ENCODE measurements at regions not wholly inside any gene's neighbourhood (a gene's known extent, or its start where the extent isn't known, plus 50 kb on each side); places are given as distances from the start of the nearest gene placed in this dataset.

DNA sequence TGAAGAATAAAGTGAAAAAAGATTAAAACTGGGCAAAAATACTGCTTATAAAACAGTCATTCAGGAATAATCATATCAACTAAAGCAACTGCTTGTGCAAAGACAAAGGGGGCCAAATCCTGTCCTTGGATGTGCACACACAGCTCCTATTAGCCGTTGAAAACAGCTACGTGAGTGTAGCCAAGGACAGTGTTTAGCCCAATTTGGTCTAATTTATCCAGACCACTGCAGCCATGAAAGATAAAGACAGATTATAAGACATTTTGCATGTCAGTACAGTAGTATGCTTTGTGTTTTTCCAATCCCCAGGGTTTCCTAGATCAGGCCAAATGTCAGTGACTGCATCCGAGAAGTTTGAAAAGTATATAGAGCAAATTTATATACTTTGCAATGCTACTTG, 146.3 kb upstream of the PKN2 start (continued):
- TF ChIP-seq, protein P1, sequence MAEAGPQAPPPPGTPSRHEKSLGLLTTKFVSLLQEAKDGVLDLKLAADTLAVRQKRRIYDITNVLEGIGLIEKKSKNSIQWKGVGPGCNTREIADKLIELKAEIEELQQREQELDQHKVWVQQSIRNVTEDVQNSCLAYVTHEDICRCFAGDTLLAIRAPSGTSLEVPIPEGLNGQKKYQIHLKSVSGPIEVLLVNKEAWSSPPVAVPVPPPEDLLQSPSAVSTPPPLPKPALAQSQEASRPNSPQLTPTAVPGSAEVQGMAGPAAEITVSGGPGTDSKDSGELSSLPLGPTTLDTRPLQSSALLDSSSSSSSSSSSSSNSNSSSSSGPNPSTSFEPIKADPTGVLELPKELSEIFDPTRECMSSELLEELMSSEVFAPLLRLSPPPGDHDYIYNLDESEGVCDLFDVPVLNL (IDR thresholded peaks at IDR 0.05; ENCODE audit: low read depth, low read length), result no peak
- TF ChIP-seq SIX5 (IDR thresholded peaks at IDR 0.05; ENCODE audit: low read depth, low read length, severe bottlenecking), result no peak
- no peak for TF ChIP-seq NRF1 (conservative IDR thresholded peaks at IDR 0.05; ENCODE audit: low read depth, low read length)
- no peak for TF ChIP-seq BCL11A (IDR thresholded peaks at IDR 0.05; ENCODE audit: low read depth, low read length)
- no peak for TF ChIP-seq MYB (IDR thresholded peaks at IDR 0.05; ENCODE audit: borderline replicate concordance, low read depth, low read length)
- TF ChIP-seq YBX1 (IDR thresholded peaks at IDR 0.05), result no peak
- no peak for TF ChIP-seq FOXK2 (IDR thresholded peaks at IDR 0.05)

DNA sequence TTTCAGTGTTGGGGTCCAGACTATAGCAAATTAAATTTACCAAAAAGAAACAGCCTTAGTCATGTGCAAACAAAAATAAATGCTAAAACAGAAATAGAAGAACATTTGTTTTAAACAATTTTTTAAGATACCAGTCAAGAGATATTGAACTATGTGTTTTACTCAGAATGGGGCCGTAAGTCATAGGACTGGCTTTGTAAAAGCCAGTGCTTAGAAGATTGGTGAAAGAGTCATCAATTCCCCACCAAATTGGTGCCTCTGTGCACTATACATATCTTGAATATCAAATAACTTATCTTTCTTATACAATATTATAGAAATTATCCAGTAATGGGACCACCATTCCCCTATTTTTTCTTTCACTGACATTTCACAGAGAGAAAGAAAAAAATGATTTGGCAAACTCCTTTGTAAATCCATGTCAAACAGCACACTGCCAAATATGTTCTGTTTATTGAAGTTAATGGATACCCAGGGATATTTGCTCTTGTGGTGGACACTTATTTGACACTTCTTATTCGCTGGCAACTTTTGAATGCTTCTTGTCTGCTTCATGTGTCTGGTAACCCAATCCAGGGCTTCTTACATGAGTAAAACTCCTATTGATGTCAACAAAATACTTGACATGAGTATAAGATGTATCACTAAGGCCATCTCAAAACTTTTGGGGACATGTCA, 145.7 kb upstream of the PKN2 start:
- DNase-seq (ENCODE audit: low read depth, low spot score) (no peak), ATAC-seq (no peak), FAIRE-seq (no peak)
- H4K20me1 ChIP-seq (ENCODE audit: control insufficient read depth, insufficient read depth), result no peaks in the 10 kb centered on the region
- RAD21 ChIA-PET (ENCODE audit: unreplicated experiment), result no interaction called here
- BruUV-seq (replicated peaks), result no TSS peak
- 11% methylated on average over 2 of the region's 2 CpGs for WGBS (ENCODE audit: insufficient coverage, insufficient replicate concordance, low lambda C conversion rate, missing lambda C conversion rate)
- no peak overlapping the region for H2AFZ ChIP-seq (ENCODE audit: control insufficient read depth, low read depth, low read length)
- H3K4me1 ChIP-seq (ENCODE audit: control insufficient read depth, insufficient read depth, low read length), result no peaks in the 10 kb centered on the region
- POLR2A ChIA-PET, result no interaction called here
- no peaks in the 10 kb centered on the region for H3K36me3 ChIP-seq (ENCODE audit: control insufficient read depth in 2 of 2, insufficient read depth in 2 of 2, low read length in 1 of 2)
- intact Hi-C loops (cut with micrococcal nuclease; ENCODE audit: unreplicated experiment), result no loop called here
- in situ Hi-C loops (cut with MboI), result no loop called here
- H3K9me3 ChIP-seq (replicated peaks; ENCODE audit: control insufficient read depth, insufficient read depth, low read length), result no peaks in the 10 kb centered on the region
- H3K9ac ChIP-seq (ENCODE audit: control insufficient read depth, insufficient read depth, low read length), result no peak overlapping the region
- no peak overlapping the region for H3K4me3 ChIP-seq
- no peak overlapping the region for H3K4me2 ChIP-seq (ENCODE audit: control insufficient read depth, insufficient read depth)
- CTCF ChIA-PET, result no interaction called here
- H3K27me3 ChIP-seq (replicated peaks in 1 of 2; ENCODE audit: control insufficient read depth in 2 of 2, insufficient read depth in 2 of 2, low read length in 1 of 2), result no peaks in the 10 kb centered on the region
- H3K27ac ChIP-seq (ENCODE audit: control insufficient read depth, insufficient read depth), result no peak overlapping the region
- no peak for TF ChIP-seq ATF3 (IDR thresholded peaks at IDR 0.05; ENCODE audit: borderline replicate concordance, extremely low read depth, low read depth, low read length)
- no peak for TF ChIP-seq ZNF24 (IDR thresholded peaks at IDR 0.05)
- no peaks in the 10 kb centered on the region for H3K79me2 ChIP-seq (ENCODE audit: control insufficient read depth, insufficient read depth, low read length)
- SMC1A ChIA-PET (ENCODE audit: uncharacterized antibody, unreplicated experiment), result no interaction called here

Data from GM12878 (cell line).